Small intestine (tissue), 7 donors: ENCODE measurements at regions not wholly inside any gene's neighbourhood (a gene's known extent, or its start where the extent isn't known, plus 50 kb on each side); places are given as distances from the start of the nearest gene placed in this dataset.

Source experiments
- DNase-seq, 2 donors: peaks; one replicate each; pipeline versions ENCODE4 v3.0.0 to v3.0.0-alpha.2; 2013
- FAIRE-seq: peaks from 2 replicates; lab custom pipeline; 2012; peaks lifted over from hg19 to GRCh38; lab: Jason Lieb, UNC
- H3K27ac ChIP-seq, 3 donors: one replicate each; pipeline ENCODE4 v1.5.1; 2013; ENCODE audit warnings: low read length in 2 of 3, mild to moderate bottlenecking in 2 of 3, control low read depth in 1 of 3, inconsistent platforms in 1 of 3, low read depth in 1 of 3, moderate library complexity in 1 of 3
- H3K27me3 ChIP-seq, 3 donors: one replicate each; pipeline ENCODE4 v1.6.1; 2013; ENCODE audit warnings: low read length in 3 of 3, inconsistent platforms in 1 of 3; ENCODE audit not compliant: control insufficient read depth in 3 of 3, insufficient read depth in 3 of 3
- H3K36me3 ChIP-seq, 3 donors: one replicate each; pipeline ENCODE4 v1.6.1; 2013; ENCODE audit warnings: low read length in 3 of 3, inconsistent platforms in 1 of 3, low read depth in 1 of 3, mild to moderate bottlenecking in 1 of 3, moderate library complexity in 1 of 3; ENCODE audit not compliant: control insufficient read depth in 3 of 3, insufficient read depth in 2 of 3
- H3K4me1 ChIP-seq, 3 donors: one replicate each; pipeline ENCODE4 v1.6.1; 2013; ENCODE audit warnings: low read length in 2 of 3, inconsistent platforms in 1 of 3, low read depth in 1 of 3, mild to moderate bottlenecking in 1 of 3, moderate library complexity in 1 of 3; ENCODE audit not compliant: control insufficient read depth in 3 of 3, insufficient read depth in 2 of 3
- H3K4me3 ChIP-seq, 3 donors: one replicate each; pipeline ENCODE4 v1.5.1; 2013; ENCODE audit warnings: low read length in 3 of 3, control low read depth in 1 of 3, inconsistent platforms in 1 of 3, low read depth in 1 of 3, mild to moderate bottlenecking in 1 of 3, moderate library complexity in 1 of 3
- H3K9me3 ChIP-seq, 2 donors: one replicate each; pipeline ENCODE4 v1.6.1; 2013; ENCODE audit warnings: low read depth in 1 of 2, low read length in 1 of 2; ENCODE audit not compliant: control insufficient read depth in 2 of 2, insufficient read depth in 1 of 2
- WGBS, 3 donors: extraction: QIAGEN DNeasy Blood & Tissue Kit; methylation state at CpG; one replicate each; pipeline ENCODE4 v1.1.7; 2013; 5-methylcytosine and 5-hydroxymethylcytosine counted together
- donor health status: healthy with polysubstance abuse.
- donor health status: control.
- donor health status: control.
- donor health status: Bipolar disorder and iron deficiency.
- donor health status: healthy.

GRCh38 chr18:77959248-77959647 is 709.6 kb downstream of the GALR1 start:
- Histone ChIP-seq H3K4me1 (no peaks in the 10 kb centered on the region), H3K27ac (no peak overlapping the region), H3K4me3 (no peak overlapping the region), H3K9me3 (peaks cover 0 to 4% of the 10 kb centered on the region in 2 donors), H3K36me3 (no peaks in the 10 kb centered on the region), H3K27me3 (no peaks in the 10 kb centered on the region)
- FAIRE-seq = no peak
- WGBS, 3 donors = 32 to 60% (median 33%) methylated on average over 1 of the region's 1 CpG
- no peak for DNase-seq

DNA sequence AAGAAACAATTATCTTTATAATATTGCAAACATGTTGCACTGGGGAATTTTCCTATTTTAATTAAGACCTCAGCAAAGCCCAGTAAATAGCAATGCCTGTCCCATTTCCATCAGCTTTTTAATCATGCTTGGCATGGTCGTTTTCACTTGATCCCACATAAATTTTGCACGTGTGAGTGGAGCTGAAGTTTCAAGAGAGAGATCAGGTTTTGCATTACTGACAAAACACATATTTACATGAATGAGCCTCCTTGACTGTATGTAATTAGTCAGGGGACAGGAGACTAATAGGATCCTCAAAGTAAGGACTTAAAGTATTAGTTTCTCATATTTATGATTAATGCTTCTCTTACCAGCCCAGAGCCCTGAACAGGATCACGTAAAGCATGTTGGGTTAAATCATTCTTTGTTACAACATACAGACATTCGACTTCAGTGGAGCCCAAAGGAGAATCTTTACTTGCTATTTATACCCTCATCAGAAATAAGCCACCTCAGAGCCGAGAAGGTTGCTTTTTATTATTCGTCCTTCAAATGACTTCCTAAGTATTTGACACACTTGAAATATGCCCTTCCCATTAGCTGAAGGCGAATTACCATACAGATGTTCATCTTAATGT is 711.3 kb downstream of the GALR1 start:
- Histone ChIP-seq H3K4me1 (no peaks in the 10 kb centered on the region), H3K27ac (no peak overlapping the region), H3K36me3 (no peaks in the 10 kb centered on the region), H3K9me3 (peaks cover 0 to 4% of the 10 kb centered on the region in 2 donors), H3K27me3 (no peaks in the 10 kb centered on the region), H3K4me3 (no peak overlapping the region)
- WGBS, 3 donors = 63 to 69% (median 64%) methylated on average over 7 of the region's 7 CpGs
- DNase-seq (no peak), FAIRE-seq (no peak)

GRCh38 chr18:77967071-77967470 is 717.4 kb downstream of the GALR1 start:
- peaks cover 0 to 7% of the 10 kb centered on the region in 2 donors for H3K9me3 ChIP-seq
- H3K27ac ChIP-seq = no peak overlapping the region
- no peaks in the 10 kb centered on the region for H3K27me3 ChIP-seq
- H3K4me1 ChIP-seq = no peaks in the 10 kb centered on the region
- no peak overlapping the region for H3K4me3 ChIP-seq
- no peaks in the 10 kb centered on the region for H3K36me3 ChIP-seq
- no peak for FAIRE-seq
- DNase-seq = no peak
- 50 to 73% (median 59%) methylated on average over 5 of the region's 5 CpGs for WGBS, 3 donors

GRCh38 chr18:77967791-77968190 is 718.1 kb downstream of the GALR1 start:
- whole genome bisulfite sequencing, 3 donors = 56 to 72% (median 63%) methylated on average over 3 of the region's 3 CpGs
- no peak for DNase-seq
- Histone ChIP-seq H3K36me3 (no peaks in the 10 kb centered on the region), H3K4me3 (no peak overlapping the region), H3K4me1 (no peaks in the 10 kb centered on the region), H3K27ac (no peak overlapping the region), H3K27me3 (no peaks in the 10 kb centered on the region), H3K9me3 (peaks cover 0 to 7% of the 10 kb centered on the region in 2 donors)
- no peak for FAIRE-seq

DNA sequence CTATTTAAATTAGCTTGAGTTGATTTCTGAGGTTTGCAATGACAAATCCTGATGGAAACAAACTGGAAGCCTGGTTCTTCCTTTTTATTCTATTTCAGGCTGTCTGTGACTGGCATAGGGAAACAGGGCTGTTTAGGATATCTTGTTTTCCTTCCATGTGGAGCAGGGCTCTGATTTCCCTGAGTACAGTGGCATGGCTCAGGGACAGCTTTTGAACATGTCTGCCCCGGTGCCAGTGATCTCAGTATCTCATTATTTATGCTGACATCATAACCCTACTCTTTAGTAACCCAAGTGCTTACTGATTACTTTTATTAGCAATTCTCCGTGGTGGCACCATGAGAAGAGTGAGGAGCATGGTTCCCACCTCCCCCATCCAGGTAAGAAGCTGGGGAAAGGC is 720.3 kb downstream of the GALR1 start:
- no peak for DNase-seq
- no peaks in the 10 kb centered on the region for H3K27me3 ChIP-seq
- H3K36me3 ChIP-seq = no peaks in the 10 kb centered on the region
- no peak overlapping the region for H3K27ac ChIP-seq
- H3K4me3 ChIP-seq = no peak overlapping the region
- H3K9me3 ChIP-seq = peaks cover 0 to 7% of the 10 kb centered on the region in 2 donors
- FAIRE-seq = no peak
- WGBS, 3 donors = 38 to 57% (median 39%) methylated on average over 2 of the region's 2 CpGs
- no peaks in the 10 kb centered on the region for H3K4me1 ChIP-seq

- peaks cover 0 to 7% of the 10 kb centered on the region in 2 donors for H3K9me3 ChIP-seq
- H3K27ac ChIP-seq = no peak overlapping the region
- H3K36me3 ChIP-seq = no peaks in the 10 kb centered on the region
- H3K4me3 ChIP-seq = no peak overlapping the region
- no peaks in the 10 kb centered on the region for H3K4me1 ChIP-seq
- DNase-seq (no peak), FAIRE-seq (no peak)
- no peaks in the 10 kb centered on the region for H3K27me3 ChIP-seq
- 77 to 78% (median 77%) methylated on average over 8 of the region's 8 CpGs for WGBS, 3 donors
Measured at GRCh38 chr18:77970814-77971213, 721.2 kb downstream of the GALR1 start.

DNA sequence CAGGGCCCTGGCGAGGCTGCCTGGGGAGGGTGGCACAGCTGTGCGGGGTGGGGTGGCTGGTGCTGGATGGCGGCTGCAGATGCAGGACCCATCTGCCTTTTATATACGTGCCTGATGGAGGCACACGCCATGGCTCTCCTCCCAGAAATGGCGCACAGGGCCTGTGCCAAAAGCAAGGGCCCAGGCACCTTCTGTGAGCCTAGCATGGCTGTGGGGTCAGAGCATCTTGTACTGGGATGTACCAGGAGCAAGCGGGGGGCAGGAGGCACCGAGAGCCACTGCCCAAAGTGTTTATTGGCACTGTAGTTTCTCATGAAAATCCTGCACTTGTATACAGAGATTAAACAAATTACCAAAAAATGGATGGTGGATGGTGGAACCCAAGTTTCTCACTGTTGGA is 724.1 kb downstream of the GALR1 start:
- peaks cover 0 to 17% of the 10 kb centered on the region in 2 donors for H3K9me3 ChIP-seq

GRCh38 chr18:77974329-77974728 is 724.7 kb downstream of the GALR1 start:
- H3K36me3 ChIP-seq = no peaks in the 10 kb centered on the region
- H3K27ac ChIP-seq = no peak overlapping the region
- H3K4me3 ChIP-seq = no peak overlapping the region
- H3K4me1 ChIP-seq = no peaks in the 10 kb centered on the region
- H3K27me3 ChIP-seq = no peaks in the 10 kb centered on the region
- H3K9me3 ChIP-seq = peaks cover 0 to 20% of the 10 kb centered on the region in 2 donors
- FAIRE-seq (no peak), DNase-seq (no peak)
- WGBS, 3 donors = 71 to 87% (median 81%) methylated on average over 1 of the region's 1 CpG

More for the DNA sequence above, 724.1 kb downstream of the GALR1 start:
- Histone ChIP-seq H3K27ac (no peak overlapping the region), H3K4me1 (no peaks in the 10 kb centered on the region), H3K27me3 (no peaks in the 10 kb centered on the region), H3K36me3 (no peaks in the 10 kb centered on the region), H3K4me3 (no peak overlapping the region)
- no peak for FAIRE-seq
- 85 to 88% (median 86%) methylated on average over 8 of the region's 8 CpGs for WGBS, 3 donors
- DNase-seq = no peak

DNA sequence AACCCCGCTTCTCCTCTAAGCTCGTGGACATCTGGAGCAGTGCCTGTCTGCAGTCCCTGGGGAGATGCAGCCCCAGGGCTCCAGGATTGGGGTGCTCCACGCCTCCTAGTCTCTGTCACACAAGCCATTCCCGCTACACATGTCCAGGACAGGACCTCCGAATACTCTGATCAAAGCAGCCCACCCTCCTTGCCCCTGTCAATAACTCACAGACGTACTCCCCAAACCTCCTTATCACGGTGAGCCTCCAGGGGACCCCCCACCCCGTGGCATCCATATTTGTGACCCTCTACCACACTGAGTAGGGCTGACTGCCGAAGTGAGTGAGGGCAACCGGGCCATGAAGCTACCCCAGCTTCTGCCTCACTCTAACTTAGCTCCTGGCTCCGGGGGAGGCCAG is 727.7 kb downstream of the GALR1 start:
- H3K27me3 ChIP-seq = no peaks in the 10 kb centered on the region
- no peaks in the 10 kb centered on the region for H3K4me1 ChIP-seq
- H3K27ac ChIP-seq = no peak overlapping the region
- DNase-seq = no peak
- H3K9me3 ChIP-seq = peaks cover 0 to 31% of the 10 kb centered on the region in 2 donors
- 81 to 86% (median 84%) methylated on average over 10 to 11 of the region's 11 CpGs for WGBS, 3 donors
- no peak for FAIRE-seq
- H3K36me3 ChIP-seq = no peaks in the 10 kb centered on the region
- no peak overlapping the region for H3K4me3 ChIP-seq
